Left ventricle myocardium superior (tissue), 1 donor: ENCODE measurements at regions not wholly inside any gene's neighbourhood (a gene's known extent, or its start where the extent isn't known, plus 50 kb on each side); places are given as distances from the start of the nearest gene placed in this dataset.
A peak's percentile ranks its signal among the peaks of the same experiment; 100 is the strongest.

Source experiments
- ATAC-seq: fragments of 200-7000 bp; cut with Tn5 transposase; one replicate; pipeline ENCODE4 v1.9.1; 2020; ENCODE audit warnings: mild to moderate bottlenecking, moderate library complexity
- DNase-seq: peaks from one replicate; pipeline ENCODE4 v3.0.0-alpha.2; 2020
- intact Hi-C: fragments of 100-400 bp; cut with micrococcal nuclease; formaldehyde crosslinking; loops from one replicate; pipeline ENCODE4 v1.11.0; 2022
- donor health status: DM: no; HTN: yes; CAD: no; lungs with severe emphysema.

GRCh38 chrX:40462795-40463194 is 118.0 kb upstream of the ATP6AP2 start:
- no peak for ATAC-seq
- DNase-seq, result no peak
- intact Hi-C loops, result no loop called here

- ATAC-seq (no peak), DNase-seq (no peak)
- intact Hi-C loops, result no loop called here
Measured at GRCh38 chrX:40460926-40461325, 119.8 kb upstream of the ATP6AP2 start.

GRCh38 chrX:40459571-40460158 is 121.1 kb upstream of the ATP6AP2 start:
- no peak for DNase-seq
- intact Hi-C loops, result no loop called here
- ATAC-seq, result no peak

- no peak for ATAC-seq
- intact Hi-C loops, result no loop called here
- no peak for DNase-seq
Measured at GRCh38 chrX:40457406-40457805, 123.4 kb upstream of the ATP6AP2 start.

- intact Hi-C loops, result no loop called here
- ATAC-seq (no peak), DNase-seq (no peak)
Measured at GRCh38 chrX:40452031-40452430, 128.7 kb upstream of the ATP6AP2 start.

GRCh38 chrX:40449956-40450706 is 130.6 kb upstream of the ATP6AP2 start:
- intact Hi-C loops, result no loop called here
- no peak for ATAC-seq
- DNase-seq, result no peak

GRCh38 chrX:40449396-40449795 is 131.4 kb upstream of the ATP6AP2 start:
- no peak for ATAC-seq
- intact Hi-C loops, result no loop called here
- no peak for DNase-seq

GRCh38 chrX:40448793-40449192 is 132.0 kb upstream of the ATP6AP2 start:
- intact Hi-C loops, result no loop called here
- DNase-seq, result no peak
- no peak for ATAC-seq

- intact Hi-C loops, result no loop called here
- DNase-seq (no peak), ATAC-seq (no peak)
Measured at GRCh38 chrX:40446921-40447320, 133.8 kb upstream of the ATP6AP2 start.

- no peak for DNase-seq
- no peak for ATAC-seq
- intact Hi-C loops, result no loop called here
Measured at GRCh38 chrX:40445691-40446090, 135.1 kb upstream of the ATP6AP2 start.

GRCh38 chrX:40444798-40445496 is 135.8 kb upstream of the ATP6AP2 start:
- intact Hi-C loops, result no loop called here
- DNase-seq, result no peak
- no peak for ATAC-seq

GRCh38 chrX:40444133-40444532 is 136.6 kb upstream of the ATP6AP2 start:
- DNase-seq (no peak), ATAC-seq (no peak)
- intact Hi-C loops, result no loop called here

GRCh38 chrX:40440866-40441265 is 139.9 kb upstream of the ATP6AP2 start:
- ATAC-seq (no peak), DNase-seq (no peak)
- intact Hi-C loops, result no loop called here

GRCh38 chrX:40439625-40440532 is 140.9 kb upstream of the ATP6AP2 start:
- intact Hi-C loops, result no loop called here
- ATAC-seq, result no peak
- DNase-seq, result no peak

GRCh38 chrX:40437348-40437747 is 143.4 kb upstream of the ATP6AP2 start:
- ATAC-seq (no peak), DNase-seq (no peak)
- intact Hi-C loops, result no loop called here

GRCh38 chrX:40434947-40435346 is 145.8 kb upstream of the ATP6AP2 start:
- intact Hi-C loops, result no loop called here
- peak; percentile 49 for DNase-seq
- peak; percentile 71 for ATAC-seq

- no peak for DNase-seq
- no peak for ATAC-seq
- intact Hi-C loops, result no loop called here
Measured at GRCh38 chrX:40434443-40434842, 146.3 kb upstream of the ATP6AP2 start.

- intact Hi-C loops, result no loop called here
- ATAC-seq, result no peak
- DNase-seq, result no peak
Measured at GRCh38 chrX:40433160-40433559, 147.6 kb upstream of the ATP6AP2 start.

- intact Hi-C loops, result no loop called here
- DNase-seq, result no peak
- ATAC-seq, result no peak
Measured at GRCh38 chrX:40424259-40424658, 156.5 kb upstream of the ATP6AP2 start.

GRCh38 chrX:40423299-40423698 is 157.5 kb upstream of the ATP6AP2 start:
- ATAC-seq, result peak; percentile 47
- intact Hi-C loops, result no loop called here

More at GRCh38 chrX:40423299-40423698, 157.5 kb upstream of the ATP6AP2 start:
- no peak for DNase-seq
